SKM-1 treated with dmso at 0.1 percent for 144 hours (cell line): ENCODE measurements at regions not wholly inside any gene's neighbourhood (a gene's known extent, or its start where the extent isn't known, plus 50 kb on each side); places are given as distances from the start of the nearest gene placed in this dataset.

Experiments used
- DNase-seq: peaks from one replicate; lab custom pipeline; 2025; ENCODE audit not compliant: unreplicated experiment; lab: John Stamatoyannopoulos, UW

DNA sequence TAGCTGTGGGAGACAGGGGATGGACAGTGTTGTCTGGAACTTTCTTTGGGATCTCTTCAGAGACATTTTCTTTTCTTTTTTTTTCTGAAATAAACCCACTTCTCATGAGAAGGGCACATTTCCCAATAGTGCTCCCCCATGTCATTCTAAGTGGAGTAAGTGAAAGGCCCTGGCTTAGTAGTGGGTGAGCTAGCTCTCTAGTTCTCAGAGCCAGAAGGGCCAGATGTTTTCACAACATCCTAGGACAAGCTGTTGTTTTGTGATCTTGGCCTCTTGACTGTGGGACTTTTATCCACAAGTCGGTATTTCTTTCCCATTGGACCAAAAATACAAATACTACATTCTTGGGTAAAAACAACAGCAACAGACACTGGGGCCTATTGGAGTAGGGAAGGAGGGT, 607.7 kb upstream of the TENM4 start:
- DNase-seq, result no peak

DNA sequence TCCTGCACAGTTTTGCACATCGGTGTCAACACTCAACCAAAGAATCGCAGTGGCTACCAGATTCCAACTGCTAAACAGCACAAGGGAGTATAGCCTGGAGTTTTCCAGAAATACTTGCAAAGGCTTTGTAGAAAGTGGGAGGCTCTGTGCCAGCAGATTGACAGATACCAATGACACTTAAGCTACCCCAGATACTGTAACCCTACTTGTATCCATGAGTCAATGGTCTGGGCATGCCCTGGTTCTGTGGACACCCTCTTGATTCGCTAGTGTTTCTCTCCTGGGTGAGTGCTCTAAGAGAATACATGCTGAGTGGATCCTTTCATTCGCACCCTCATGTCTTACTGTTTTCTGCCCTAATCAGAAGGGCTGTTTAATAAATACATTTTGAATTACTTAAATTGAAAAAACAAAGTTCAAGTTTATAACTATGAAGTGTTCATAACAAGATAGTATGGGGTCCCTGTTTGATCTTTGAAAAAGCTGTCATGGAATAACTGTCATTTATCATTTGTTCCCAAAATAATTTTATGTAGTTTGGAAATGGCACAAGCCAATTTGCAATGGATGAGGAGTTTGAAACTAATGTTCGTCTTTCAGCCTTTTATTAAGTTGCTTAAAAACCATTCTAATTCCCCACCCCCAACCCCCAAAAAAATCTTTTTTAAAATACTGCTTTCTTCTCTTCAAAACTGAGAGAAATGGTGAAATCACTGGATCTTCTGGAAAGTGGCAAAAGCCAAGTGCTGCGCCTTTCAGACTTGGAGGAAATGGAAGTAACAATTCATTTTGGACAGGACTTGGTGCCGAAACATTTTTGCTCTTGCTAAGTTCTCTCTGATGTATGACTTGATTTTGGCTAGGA, 600.5 kb upstream of the TENM4 start:
- no peak for DNase-seq

DNA sequence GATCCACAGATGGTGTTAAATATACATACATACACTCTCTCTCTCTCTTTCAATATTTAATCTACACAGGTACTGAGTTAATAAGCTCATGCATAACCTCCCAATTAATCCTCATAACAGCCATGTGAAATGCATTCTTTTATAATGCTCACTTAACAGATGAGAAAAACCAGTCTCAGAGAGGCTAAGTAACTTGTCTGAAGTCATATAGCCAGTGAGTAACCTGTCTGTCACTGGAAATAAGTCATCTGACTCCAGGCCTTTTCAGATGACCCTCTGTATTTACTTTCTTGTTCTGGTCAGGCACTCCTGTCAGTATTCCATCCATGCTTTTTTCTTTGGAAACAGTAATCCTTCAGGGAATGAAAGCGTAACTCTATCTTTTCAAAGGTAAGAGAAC, 594.0 kb upstream of the TENM4 start:
- no peak for DNase-seq

DNA sequence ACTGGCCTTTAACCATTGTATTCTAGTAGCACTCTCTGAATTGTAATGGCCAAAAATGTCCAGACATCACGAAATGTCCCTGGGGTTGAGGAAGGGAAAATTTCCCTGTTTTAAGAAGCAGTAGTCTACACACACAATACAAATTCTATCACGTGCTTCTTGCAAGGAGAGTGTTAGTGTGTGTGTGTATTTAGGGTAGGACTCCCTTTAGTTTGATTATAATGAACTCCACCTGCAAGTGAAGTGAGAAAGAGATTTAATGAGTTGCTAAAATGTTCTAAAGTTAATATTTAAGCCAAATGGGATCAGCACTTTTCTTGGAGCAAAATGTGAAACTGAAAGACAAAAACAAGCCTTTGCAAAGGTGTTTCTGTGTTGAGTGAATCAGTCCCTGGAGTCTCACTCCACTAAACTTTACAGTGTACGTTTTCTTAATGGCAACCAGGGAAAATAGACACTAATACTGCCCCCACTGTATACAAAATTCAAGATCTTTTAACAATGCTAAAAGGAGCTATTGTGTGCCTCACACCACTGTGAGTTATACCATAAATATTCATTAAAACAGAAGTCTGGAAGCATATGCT, 590.3 kb upstream of the TENM4 start:
- no peak for DNase-seq

DNA sequence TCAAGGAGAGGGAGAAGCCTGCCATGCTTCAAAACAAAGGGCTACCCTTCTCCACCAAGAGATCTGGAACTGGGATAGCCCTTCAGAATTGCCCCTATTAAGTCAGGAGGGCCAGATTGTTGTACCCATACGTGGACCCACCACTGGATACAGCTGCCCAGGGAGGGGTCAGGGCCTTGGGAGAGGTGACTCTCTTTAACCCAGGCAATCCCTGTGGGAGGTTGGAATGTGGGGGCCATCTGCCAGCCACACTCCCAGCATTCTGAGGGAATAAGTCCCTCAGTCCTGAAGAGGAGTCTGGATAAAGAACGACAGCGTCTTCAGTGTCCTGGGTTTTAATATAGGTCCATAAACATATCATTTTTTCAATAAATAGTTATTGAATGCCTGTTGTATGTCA, 588.2 kb upstream of the TENM4 start:
- no peak for DNase-seq

DNA sequence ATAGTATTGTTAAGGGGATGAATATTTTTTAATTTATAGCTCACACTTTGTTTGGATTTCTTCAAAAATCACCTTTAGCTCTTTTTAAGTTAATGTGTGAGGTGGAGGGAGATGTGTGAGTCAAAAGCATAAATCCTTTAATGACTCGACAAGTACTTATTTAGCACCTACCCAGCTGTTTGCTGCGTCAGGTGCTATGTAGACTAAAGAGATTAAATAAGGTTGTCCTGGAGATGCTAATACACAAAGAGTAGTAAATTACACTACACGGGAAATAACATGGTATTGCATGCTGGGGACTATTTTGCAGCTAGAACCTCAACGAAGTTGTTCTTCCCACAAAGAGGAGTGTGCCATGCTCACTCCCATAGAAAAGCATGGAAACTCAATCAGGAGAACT, 583.3 kb upstream of the TENM4 start:
- DNase-seq, result no peak

DNA sequence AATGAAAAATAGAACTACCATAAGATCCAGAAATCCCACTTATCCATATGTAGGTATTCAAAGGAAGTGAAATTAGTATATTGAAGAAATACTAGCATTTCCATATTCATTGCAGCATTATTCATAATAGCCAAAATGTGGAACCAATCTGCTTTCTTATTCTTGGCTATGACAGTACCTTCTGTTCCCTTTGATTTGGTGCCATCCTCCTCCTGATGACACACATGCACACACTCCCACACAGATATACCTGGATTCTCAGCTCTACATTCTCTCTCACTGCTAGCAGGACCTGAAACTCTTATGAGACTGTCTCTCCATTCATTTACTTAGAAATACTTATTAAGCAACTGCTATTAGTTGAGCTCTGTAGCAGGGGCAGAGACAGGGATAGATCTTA, 582.6 kb upstream of the TENM4 start:
- no peak for DNase-seq

DNA sequence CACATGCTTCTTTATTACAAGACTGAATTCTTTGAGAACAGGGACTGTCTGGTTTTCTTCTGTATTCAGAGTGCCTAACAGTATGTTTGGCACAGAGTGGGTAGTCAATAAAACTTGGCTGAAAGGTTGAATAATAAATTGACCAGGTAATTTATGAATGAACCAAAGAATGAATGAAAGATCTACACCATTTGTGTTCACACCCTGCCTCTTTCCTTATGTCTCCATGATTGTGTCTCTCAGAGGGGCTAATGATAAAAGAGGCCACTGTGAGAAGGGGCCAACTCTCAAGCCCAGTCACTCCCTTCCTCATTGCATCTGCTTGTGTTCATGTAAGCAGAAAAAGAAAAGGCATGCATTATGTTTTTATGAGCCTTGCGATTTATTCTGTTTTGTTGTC, 569.7 kb upstream of the TENM4 start:
- no peak for DNase-seq

DNA sequence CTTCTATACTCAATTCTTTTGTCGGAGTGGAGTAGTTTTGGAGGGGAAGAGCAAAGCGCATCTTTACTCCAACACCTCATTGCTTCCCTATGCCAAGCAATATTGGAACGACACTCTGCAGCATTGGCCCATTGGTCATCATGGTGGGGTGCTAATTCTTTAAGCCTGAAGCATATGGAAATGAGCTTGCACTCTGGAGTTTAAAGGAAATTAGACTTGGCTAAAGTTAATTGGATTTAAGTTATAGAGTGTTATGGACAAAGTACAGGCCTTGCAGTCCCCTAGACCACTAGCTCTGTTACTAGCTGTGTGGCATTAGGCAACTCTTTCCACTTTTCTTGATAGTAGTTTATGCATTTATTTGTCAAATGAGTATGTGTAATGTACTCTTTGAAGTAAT, 568.3 kb upstream of the TENM4 start:
- DNase-seq, result no peak

DNA sequence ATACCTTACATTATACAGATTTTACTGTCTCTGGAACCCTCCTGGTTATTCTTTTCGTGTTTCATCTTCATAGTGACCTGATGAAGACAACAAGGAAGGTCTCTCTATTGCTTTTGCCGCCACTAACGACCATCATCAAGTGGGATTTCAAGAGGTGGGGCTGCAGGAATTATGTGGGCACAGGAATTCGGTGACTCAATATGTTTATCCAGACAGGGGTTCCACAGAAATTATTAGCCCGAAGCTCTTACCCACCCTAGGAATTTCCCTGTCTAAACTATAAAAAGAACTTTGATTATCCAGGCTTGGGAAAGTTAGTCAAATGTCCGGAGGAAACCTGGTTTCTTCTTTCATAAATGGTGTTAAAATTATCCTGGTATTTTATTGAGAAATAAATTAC, 566.8 kb upstream of the TENM4 start:
- DNase-seq, result no peak

DNA sequence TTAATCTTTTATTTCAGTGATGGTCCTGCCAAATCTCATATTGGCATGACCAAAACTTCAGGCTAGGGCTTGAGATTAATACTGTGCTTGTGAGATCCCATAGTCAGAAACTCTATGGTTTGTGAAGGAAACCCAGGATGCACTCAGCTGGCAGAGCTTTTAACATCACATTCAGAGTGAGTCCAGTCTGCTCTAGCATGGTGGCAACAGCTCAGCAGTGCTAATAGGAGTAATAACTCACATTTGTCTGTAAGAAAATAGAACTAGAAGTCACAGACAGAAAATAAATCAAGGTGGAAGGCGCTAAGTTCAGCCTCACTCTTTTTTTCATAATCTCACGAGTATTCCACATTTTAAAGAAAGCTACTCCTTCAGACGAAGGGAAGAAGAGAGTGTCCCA, 549.3 kb upstream of the TENM4 start:
- no peak for DNase-seq

DNA sequence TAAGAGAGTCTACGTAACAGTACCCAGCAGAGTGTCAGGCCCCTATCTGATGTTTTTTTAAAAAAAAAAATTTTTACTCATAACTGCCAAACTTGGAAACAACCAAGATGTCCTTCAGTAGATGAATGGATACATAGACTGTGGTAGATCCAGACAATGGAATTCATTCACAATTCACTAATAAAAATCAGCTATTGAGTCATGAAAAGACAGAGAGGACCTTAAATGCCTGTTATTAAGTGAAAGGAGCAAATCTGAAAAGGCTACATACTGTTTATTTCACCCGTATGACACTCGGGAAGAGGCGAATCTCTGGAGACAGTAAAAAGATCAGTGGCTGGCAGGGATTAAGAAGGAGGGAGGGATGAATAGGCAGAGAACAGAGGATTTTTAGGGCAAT, 541.4 kb upstream of the TENM4 start:
- DNase-seq, result no peak

DNA sequence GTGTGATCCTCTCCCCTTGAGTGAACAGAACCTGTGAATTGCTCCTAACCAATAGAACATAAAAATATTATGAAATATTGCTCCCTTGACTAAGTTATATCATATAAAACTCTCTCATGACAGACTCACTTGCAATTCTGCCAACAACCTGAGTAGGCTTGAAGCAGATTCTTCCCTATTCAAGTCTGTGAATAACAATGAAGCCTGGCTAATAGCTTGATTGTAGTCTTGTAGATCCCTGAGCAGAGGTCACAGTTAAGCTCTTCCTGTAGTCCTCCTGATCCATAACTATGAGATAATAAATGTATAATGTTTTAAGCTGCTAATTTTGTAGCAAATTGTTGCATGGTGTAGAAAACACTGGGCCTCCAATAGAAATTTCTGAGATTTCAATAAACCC, 540.1 kb upstream of the TENM4 start:
- no peak for DNase-seq

DNA sequence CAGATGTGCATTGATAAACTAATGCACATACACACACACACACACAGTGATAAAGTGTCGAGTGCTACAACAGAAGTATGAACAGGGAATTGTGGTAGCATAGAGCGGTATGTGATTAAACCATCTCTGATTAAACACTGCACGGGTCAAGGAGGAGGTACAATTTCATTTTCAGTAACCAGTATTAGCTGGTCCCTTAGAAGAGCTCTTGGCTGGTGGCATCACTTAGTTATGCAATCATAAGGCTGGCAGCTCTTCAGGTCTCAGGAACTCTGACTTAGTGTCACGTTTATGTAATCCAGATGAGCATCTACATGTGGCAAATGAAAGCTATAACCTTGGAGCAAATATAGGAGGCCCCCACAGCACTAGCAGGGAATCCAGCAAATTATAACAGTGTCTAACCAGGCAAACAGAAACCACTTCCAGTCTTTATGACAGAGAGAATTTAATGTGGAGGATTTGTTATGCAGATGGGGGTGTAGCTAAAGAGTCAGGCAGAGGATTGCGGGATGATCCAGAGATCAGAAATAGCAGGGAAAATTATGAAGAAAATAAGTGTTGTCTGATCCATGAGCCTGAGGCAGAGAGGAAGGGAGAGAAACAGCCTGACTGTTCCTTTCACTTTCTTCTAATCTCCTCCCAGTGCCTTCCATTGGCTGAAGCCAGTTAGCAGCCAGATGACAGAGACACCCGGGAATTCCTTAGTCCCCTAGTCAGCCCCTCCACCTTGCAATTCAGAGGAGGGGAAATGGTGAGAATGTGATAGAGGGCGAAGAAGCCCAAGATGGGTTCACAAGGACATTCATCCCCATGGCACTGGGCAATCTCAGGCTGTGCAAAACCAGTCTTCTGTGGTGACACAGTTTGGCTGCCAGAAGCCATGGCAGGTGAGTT, 533.1 kb upstream of the TENM4 start:
- no peak for DNase-seq

DNA sequence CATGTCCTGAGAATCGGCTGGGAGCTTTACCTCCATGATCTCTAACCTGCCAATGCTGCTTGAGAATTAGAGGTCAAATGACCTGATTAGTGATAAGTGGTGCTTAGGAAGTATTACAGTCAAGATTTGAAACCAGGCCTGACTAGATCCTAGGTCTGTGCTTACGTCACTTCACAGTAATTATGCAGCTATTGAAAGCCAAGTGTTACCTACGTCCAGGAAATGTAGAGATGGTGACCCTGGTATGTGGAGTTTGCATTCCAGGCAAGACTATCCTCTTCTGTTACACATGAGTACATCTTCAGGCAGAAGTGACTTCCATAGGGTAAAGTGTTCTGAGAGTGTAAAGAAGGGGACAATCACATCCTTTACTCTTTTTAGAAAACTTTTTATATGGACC, 530.4 kb upstream of the TENM4 start:
- DNase-seq, result no peak

DNA sequence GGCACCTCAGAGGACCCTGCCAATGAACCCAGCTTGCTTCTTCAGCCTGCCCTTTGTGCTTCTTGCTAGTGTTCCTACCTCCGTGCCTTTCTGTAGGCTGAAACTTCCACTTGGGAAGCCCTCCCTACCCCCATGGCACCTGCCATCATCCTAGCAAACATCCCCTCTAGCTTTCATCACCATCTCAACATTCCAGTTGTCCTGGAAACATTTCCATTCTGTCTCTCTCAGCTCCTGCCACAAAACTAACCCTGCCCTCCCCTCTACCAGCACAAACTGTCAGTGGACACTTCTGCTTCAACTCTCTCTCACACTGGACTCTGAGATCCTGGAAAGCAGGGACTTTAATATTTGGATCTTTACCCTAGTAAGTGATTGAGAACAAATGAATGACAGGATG, 525.8 kb upstream of the TENM4 start:
- DNase-seq, result no peak

DNA sequence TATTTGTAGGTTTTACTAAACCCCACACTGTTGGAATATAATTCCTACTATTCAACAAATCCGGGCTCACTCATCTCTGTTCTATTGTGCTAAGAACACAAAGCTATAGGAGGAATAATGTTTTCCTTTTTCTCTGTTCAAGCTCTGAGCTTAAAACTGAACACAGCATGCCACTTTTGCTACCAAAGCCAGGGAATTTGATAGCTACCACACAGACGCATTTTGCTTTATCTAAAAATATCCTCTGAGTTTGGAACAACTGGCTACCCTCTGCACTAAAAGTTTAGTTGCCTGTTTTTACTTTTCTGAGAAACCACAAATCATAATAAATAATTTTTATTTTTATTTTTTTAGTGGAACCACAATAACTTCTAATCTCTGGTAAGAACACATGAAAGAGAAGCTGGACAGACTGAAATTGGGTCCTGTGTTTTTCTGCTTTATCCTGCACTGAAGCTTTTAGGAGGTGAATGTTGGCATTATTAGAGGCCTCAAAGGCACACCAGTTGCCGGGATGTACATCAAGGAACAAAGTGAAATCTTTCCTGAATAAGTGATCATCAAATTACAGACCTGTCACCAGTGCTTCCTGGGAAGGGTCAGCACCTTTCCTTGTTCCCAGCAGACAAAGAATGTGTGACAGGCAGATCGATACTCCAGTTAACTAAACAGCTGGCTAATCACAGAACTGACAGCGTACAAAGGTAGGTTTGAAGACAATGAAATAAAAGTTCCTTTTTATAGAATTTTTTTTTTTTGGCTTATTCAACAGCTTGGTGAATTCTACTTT, 523.2 kb upstream of the TENM4 start:
- DNase-seq, result no peak

DNA sequence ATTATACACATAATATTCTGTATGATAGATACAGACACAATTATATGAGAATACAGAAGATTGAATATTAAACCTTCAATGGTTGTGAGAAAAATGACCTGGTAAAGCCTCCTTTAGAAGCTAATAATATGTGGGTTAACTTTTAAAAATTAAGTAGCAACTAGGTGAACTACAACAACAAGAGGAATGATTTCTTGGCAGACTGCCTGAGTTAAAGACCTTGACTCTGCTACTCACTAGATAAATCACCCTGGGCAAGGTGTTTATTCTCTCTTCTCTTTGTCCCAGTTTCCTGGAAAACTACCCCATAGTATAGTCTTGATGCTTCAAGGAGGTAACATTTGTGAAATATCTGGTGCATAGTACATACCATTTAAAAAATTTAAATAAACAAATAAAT, 519.6 kb upstream of the TENM4 start:
- DNase-seq, result no peak

DNA sequence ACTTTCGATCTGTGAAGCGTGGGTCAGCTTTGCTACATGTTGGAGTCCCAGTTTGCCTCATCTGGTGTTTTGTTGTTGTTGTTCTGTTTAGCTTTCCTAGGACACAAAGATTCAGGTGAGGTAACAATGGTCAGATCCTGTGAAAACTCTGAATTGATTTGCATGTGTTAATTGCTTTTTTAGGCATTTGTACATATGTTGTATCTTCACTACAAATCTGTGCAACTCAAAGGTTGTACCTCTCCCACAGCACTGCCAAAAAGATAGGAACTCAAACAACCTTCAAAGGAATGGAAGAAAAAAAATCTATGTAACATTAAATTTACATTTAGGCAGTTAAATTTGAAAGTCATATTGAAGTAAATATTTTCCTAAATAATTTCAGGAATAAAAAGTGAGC, 518.5 kb upstream of the TENM4 start:
- DNase-seq, result no peak

DNA sequence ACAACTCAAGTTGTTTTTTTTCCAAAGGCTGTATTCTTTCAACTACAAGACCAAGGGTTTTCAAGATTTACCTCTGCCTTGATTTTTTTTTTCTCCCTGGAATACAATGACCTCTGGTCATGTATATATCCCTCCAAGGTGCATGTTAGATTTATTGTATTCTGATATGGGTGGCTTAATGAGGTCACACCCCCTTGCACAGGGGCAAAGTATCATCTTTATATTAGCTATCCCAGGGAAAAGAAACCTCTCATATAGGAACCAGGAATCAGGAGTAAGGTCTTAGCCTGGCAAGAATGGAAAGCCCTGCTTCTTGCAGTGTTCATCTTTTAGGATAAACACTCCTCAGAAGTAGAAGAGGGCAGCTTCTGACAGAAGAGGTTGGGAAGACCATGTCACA, 516.9 kb upstream of the TENM4 start:
- no peak for DNase-seq

DNA sequence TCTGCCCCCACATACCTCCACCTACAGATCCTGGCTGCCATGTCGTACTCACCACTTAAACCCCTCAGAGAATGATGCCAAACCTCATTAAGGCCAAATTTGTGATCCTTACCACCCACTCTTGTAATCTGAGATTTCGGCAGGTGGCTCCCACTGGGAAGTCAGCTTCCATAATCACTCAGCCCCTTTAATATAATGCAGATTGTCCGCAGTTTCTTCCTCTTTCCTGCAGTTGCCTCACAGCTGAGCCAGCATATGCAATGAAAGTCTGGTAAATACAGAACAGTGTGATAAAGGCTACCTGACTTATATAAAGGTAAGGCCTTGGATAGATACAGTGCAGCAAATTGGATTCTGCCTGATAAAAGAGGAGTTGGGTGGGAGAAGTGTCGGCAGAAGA, 515.2 kb upstream of the TENM4 start:
- no peak for DNase-seq
